ENCODE measurements at regions not wholly inside any gene's neighbourhood (a gene's known extent, or its start where the extent isn't known, plus 50 kb on each side); places are given as distances from the start of the nearest gene placed in this dataset.
"Not testable (repeated sequence)": the region's sequence is repeated elsewhere in the genome, so short reads cannot be mapped to it uniquely, and the experiment has no call there.

- no peak for DNase-seq
Observed at GRCh38 chrX:69060631-69061408, 104.4 kb downstream of the PJA1 start.

- no peak for DNase-seq
Observed at GRCh38 chrX:69055193-69055592, 110.1 kb downstream of the PJA1 start.

GRCh38 chrX:69054497-69054896 is 110.8 kb downstream of the PJA1 start:
- DNase-seq = not testable (repeated sequence)

- no peak for DNase-seq
Observed at GRCh38 chrX:69051901-69052300, 113.4 kb downstream of the PJA1 start.

- no peak for DNase-seq
Observed at GRCh38 chrX:69050051-69050765, 115.0 kb downstream of the PJA1 start.

GRCh38 chrX:69046996-69047490 is 118.2 kb downstream of the PJA1 start:
- DNase-seq = no peak

GRCh38 chrX:69045616-69046345 is 119.5 kb downstream of the PJA1 start:
- no peak for DNase-seq

GRCh38 chrX:69038816-69039215 is 126.4 kb downstream of the PJA1 start:
- no peak for DNase-seq

GRCh38 chrX:69038188-69038587 is 127.1 kb downstream of the PJA1 start:
- DNase-seq = no peak

GRCh38 chrX:69037786-69038185 is 127.5 kb downstream of the PJA1 start:
- DNase-seq = no peak

- DNase-seq = no peak
Observed at GRCh38 chrX:69036674-69037573, 128.3 kb downstream of the PJA1 start.

- no peak for DNase-seq
Observed at GRCh38 chrX:69034451-69034850, 130.8 kb downstream of the PJA1 start.

GRCh38 chrX:69033936-69034335 is 131.3 kb downstream of the PJA1 start:
- DNase-seq = no peak

- no peak for DNase-seq
Observed at GRCh38 chrX:69032601-69033000, 132.7 kb downstream of the PJA1 start.

GRCh38 chrX:69031971-69032391 is 133.3 kb downstream of the PJA1 start:
- no peak for DNase-seq

GRCh38 chrX:69031181-69031580 is 134.1 kb downstream of the PJA1 start:
- no peak for DNase-seq

- DNase-seq = no peak
Observed at GRCh38 chrX:69029771-69030170, 135.5 kb downstream of the PJA1 start.

- DNase-seq = no peak
Observed at GRCh38 chrX:69028761-69029120, 136.5 kb downstream of the PJA1 start.

- no peak for DNase-seq
Observed at GRCh38 chrX:69028006-69028760, 137.1 kb downstream of the PJA1 start.

- no peak for DNase-seq
Observed at GRCh38 chrX:69027181-69028005, 137.9 kb downstream of the PJA1 start.

GRCh38 chrX:69025802-69026301 is 139.4 kb downstream of the PJA1 start:
- no peak for DNase-seq

Data from stimulated activated CD4-positive, alpha-beta T cell treated with anti-CD3 and anti-CD28 coated beads, Interleukin-12 subunit alpha, Interleukin-12 subunit beta, amount 100 ng/mL, for 4 hours (primary cell).